ENCODE measurements at regions not wholly inside any gene's neighbourhood (a gene's known extent, or its start where the extent isn't known, plus 50 kb on each side); places are given as distances from the start of the nearest gene placed in this dataset.

DNA sequence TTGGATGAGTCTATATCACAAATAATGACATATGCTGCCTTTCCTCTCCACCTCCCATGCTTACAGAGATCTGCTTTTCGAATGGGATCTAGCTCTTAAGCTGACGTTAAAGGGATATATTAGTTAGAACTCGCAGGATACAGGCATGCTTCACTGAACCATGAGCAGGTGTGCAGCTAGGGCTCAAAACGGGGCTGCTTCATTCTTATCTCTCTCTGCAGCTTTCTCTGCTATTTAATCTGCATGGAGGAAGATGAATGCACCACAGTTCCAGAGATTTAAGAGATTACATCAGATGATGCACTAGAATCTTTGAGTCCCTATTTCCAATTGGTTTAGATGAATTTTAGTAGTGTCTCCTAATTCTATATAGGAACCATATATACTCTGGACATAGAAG is 327.0 kb downstream of the RAD51AP2 start:
- TF ChIP-seq, protein P1, sequence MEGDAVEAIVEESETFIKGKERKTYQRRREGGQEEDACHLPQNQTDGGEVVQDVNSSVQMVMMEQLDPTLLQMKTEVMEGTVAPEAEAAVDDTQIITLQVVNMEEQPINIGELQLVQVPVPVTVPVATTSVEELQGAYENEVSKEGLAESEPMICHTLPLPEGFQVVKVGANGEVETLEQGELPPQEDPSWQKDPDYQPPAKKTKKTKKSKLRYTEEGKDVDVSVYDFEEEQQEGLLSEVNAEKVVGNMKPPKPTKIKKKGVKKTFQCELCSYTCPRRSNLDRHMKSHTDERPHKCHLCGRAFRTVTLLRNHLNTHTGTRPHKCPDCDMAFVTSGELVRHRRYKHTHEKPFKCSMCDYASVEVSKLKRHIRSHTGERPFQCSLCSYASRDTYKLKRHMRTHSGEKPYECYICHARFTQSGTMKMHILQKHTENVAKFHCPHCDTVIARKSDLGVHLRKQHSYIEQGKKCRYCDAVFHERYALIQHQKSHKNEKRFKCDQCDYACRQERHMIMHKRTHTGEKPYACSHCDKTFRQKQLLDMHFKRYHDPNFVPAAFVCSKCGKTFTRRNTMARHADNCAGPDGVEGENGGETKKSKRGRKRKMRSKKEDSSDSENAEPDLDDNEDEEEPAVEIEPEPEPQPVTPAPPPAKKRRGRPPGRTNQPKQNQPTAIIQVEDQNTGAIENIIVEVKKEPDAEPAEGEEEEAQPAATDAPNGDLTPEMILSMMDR (IDR thresholded peaks at IDR 0.05): no peak
- TF ChIP-seq POLR2A (IDR thresholded peaks at IDR 0.05): no peak
